ENCODE measurements at regions not wholly inside any gene's neighbourhood (a gene's known extent, or its start where the extent isn't known, plus 50 kb on each side); places are given as distances from the start of the nearest gene placed in this dataset.

GRCh38 chr5:175284806-175285205, 159.2 kb downstream of the DRD1 start:
- H3K36me3 ChIP-seq (ENCODE audit: insufficient read depth, low read length), result no peaks in the 10 kb centered on the region
- no peak overlapping the region for H3K4me3 ChIP-seq (ENCODE audit: low read length)
- H3K27ac ChIP-seq (ENCODE audit: low read depth, low read length), result no peak overlapping the region
- no peaks in the 10 kb centered on the region for H3K9me3 ChIP-seq (ENCODE audit: insufficient read depth, low read depth, low read length)
- H3K27me3 ChIP-seq (ENCODE audit: insufficient read depth, low read length), result no peaks in the 10 kb centered on the region
- no peaks in the 10 kb centered on the region for H3K4me1 ChIP-seq (ENCODE audit: insufficient read depth, low read length)
- H3K9ac ChIP-seq (ENCODE audit: low read depth, low read length), result no peak overlapping the region
- 95% methylated on average over 2 of the region's 2 CpGs for WGBS

DNA sequence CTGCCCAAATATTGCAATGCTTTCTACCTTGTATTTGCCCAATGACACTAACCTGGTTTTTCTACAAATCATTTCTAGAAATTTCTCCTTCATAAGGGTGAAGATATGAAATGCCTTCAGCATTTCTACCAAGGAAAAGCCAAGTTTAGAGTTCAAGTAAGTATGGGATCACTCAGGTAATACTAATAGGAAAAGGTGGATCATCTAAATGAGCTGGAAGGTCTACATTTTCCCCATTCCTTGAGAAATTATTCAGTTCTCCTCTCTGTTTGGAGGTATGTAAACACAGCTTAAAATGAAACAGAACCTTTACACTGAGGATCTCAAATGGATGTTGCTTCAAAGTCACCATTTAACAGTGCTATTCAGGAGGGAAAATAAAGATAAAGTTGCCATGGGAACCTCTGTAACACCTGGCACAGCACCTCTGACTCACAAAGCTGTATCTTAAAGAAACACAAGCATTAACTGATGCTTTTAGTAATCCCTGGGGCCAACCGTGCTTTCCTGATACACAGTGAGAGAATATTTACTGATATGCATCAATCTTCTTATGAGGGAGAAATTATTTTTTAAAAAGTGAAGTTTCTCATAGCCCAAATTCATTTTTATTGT, 161.3 kb downstream of the DRD1 start:
- no peaks in the 10 kb centered on the region for H3K27me3 ChIP-seq (ENCODE audit: insufficient read depth, low read length)
- H3K4me3 ChIP-seq (ENCODE audit: low read length), result no peak overlapping the region
- no peak overlapping the region for H3K27ac ChIP-seq (ENCODE audit: low read depth, low read length)
- H3K9ac ChIP-seq (ENCODE audit: low read depth, low read length), result no peak overlapping the region
- H3K4me1 ChIP-seq (ENCODE audit: insufficient read depth, low read length), result no peaks in the 10 kb centered on the region
- H3K36me3 ChIP-seq (ENCODE audit: insufficient read depth, low read length), result no peaks in the 10 kb centered on the region
- WGBS, result 60% methylated on average over 1 of the region's 1 CpG
- no peaks in the 10 kb centered on the region for H3K9me3 ChIP-seq (ENCODE audit: insufficient read depth, low read depth, low read length)

- no peaks in the 10 kb centered on the region for H3K36me3 ChIP-seq (ENCODE audit: insufficient read depth, low read length)
- WGBS, result 94% methylated on average over 1 of the region's 2 CpGs
- H3K4me3 ChIP-seq (ENCODE audit: low read length), result no peak overlapping the region
- no peaks in the 10 kb centered on the region for H3K9me3 ChIP-seq (ENCODE audit: insufficient read depth, low read depth, low read length)
- no peak overlapping the region for H3K9ac ChIP-seq (ENCODE audit: low read depth, low read length)
- H3K27me3 ChIP-seq (ENCODE audit: insufficient read depth, low read length), result no peaks in the 10 kb centered on the region
- H3K4me1 ChIP-seq (ENCODE audit: insufficient read depth, low read length), result no peaks in the 10 kb centered on the region
- no peak overlapping the region for H3K27ac ChIP-seq (ENCODE audit: low read depth, low read length)
Measured at GRCh38 chr5:175281714-175282113, 162.3 kb downstream of the DRD1 start.

DNA sequence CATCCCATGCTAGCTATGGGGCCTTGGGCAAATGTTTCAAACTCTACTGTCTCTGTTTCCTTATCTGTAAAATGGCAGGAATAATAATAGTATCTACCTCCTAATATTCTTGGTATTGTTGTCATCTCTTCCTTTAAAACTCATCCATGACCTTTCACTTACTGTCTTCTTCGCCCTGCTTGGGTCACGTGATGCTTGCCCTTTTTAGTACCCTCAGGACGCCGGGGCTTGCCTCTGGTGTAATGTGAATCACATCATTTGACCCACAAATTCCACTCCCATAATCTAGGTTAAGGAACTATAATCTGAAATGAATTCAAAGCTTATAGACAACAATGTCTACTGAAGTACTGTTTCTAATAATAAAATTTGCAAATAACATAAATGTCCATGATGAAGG, 162.7 kb downstream of the DRD1 start:
- Histone ChIP-seq H3K9ac (ENCODE audit: low read depth, low read length) (no peak overlapping the region), H3K4me3 (ENCODE audit: low read length) (no peak overlapping the region), H3K9me3 (ENCODE audit: insufficient read depth, low read depth, low read length) (no peaks in the 10 kb centered on the region), H3K27me3 (ENCODE audit: insufficient read depth, low read length) (no peaks in the 10 kb centered on the region), H3K27ac (ENCODE audit: low read depth, low read length) (no peak overlapping the region), H3K4me1 (ENCODE audit: insufficient read depth, low read length) (no peaks in the 10 kb centered on the region), H3K36me3 (ENCODE audit: insufficient read depth, low read length) (no peaks in the 10 kb centered on the region)
- WGBS, result 96% methylated on average over 4 of the region's 4 CpGs

DNA sequence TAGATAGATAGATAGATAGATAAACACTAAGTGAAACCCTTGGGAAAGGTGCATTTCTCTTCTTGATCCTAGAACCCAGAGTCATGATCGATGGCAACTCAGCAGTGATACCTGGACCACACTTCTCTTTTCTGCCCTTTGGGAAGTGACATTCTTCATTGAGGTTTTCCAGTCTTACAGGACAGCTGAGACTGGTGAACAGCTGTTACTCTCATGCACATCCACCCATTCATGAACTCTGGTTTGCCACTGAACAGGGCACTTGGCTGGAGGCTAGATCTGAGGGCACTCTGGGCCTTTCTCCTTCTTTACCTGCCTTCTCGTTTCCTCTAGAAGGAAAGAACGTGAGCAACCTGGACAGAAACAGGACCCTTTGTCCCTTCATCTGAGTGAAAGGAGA, 164.5 kb downstream of the DRD1 start:
- Histone ChIP-seq H3K9me3 (ENCODE audit: insufficient read depth, low read depth, low read length) (no peaks in the 10 kb centered on the region), H3K9ac (ENCODE audit: low read depth, low read length) (no peak overlapping the region), H3K27me3 (ENCODE audit: insufficient read depth, low read length) (no peaks in the 10 kb centered on the region), H3K4me1 (ENCODE audit: insufficient read depth, low read length) (no peaks in the 10 kb centered on the region), H3K36me3 (ENCODE audit: insufficient read depth, low read length) (no peaks in the 10 kb centered on the region), H3K27ac (ENCODE audit: low read depth, low read length) (no peak overlapping the region), H3K4me3 (ENCODE audit: low read length) (no peak overlapping the region)
- WGBS, result 85% methylated on average over 3 of the region's 3 CpGs

- WGBS, result 92% methylated on average over 5 of the region's 5 CpGs
- Histone ChIP-seq H3K36me3 (ENCODE audit: insufficient read depth, low read length) (no peaks in the 10 kb centered on the region), H3K27me3 (ENCODE audit: insufficient read depth, low read length) (no peaks in the 10 kb centered on the region), H3K4me3 (ENCODE audit: low read length) (no peak overlapping the region), H3K9me3 (ENCODE audit: insufficient read depth, low read depth, low read length) (no peaks in the 10 kb centered on the region), H3K4me1 (ENCODE audit: insufficient read depth, low read length) (no peaks in the 10 kb centered on the region), H3K27ac (ENCODE audit: low read depth, low read length) (no peak overlapping the region), H3K9ac (ENCODE audit: low read depth, low read length) (no peak overlapping the region)
Measured at GRCh38 chr5:175275748-175276147, 168.2 kb downstream of the DRD1 start.

GRCh38 chr5:175275097-175275496, 168.9 kb downstream of the DRD1 start:
- H3K9ac ChIP-seq (ENCODE audit: low read depth, low read length), result no peak overlapping the region
- H3K4me1 ChIP-seq (ENCODE audit: insufficient read depth, low read length), result no peaks in the 10 kb centered on the region
- no peaks in the 10 kb centered on the region for H3K9me3 ChIP-seq (ENCODE audit: insufficient read depth, low read depth, low read length)
- no peaks in the 10 kb centered on the region for H3K27me3 ChIP-seq (ENCODE audit: insufficient read depth, low read length)
- no peaks in the 10 kb centered on the region for H3K36me3 ChIP-seq (ENCODE audit: insufficient read depth, low read length)
- H3K4me3 ChIP-seq (ENCODE audit: low read length), result no peak overlapping the region
- WGBS, result 88% methylated on average over 4 of the region's 4 CpGs
- H3K27ac ChIP-seq (ENCODE audit: low read depth, low read length), result no peak overlapping the region

GRCh38 chr5:175274171-175274570, 169.8 kb downstream of the DRD1 start:
- no peaks in the 10 kb centered on the region for H3K27me3 ChIP-seq (ENCODE audit: insufficient read depth, low read length)
- no peak overlapping the region for H3K9ac ChIP-seq (ENCODE audit: low read depth, low read length)
- no peak overlapping the region for H3K4me3 ChIP-seq (ENCODE audit: low read length)
- H3K36me3 ChIP-seq (ENCODE audit: insufficient read depth, low read length), result no peaks in the 10 kb centered on the region
- no peaks in the 10 kb centered on the region for H3K9me3 ChIP-seq (ENCODE audit: insufficient read depth, low read depth, low read length)
- no peaks in the 10 kb centered on the region for H3K4me1 ChIP-seq (ENCODE audit: insufficient read depth, low read length)
- no peak overlapping the region for H3K27ac ChIP-seq (ENCODE audit: low read depth, low read length)

GRCh38 chr5:175264406-175264805, 179.6 kb downstream of the DRD1 start:
- 84% methylated on average over 2 of the region's 2 CpGs for WGBS
- Histone ChIP-seq H3K27ac (ENCODE audit: low read depth, low read length) (no peak overlapping the region), H3K9me3 (ENCODE audit: insufficient read depth, low read depth, low read length) (no peaks in the 10 kb centered on the region; the same call in 1 of the 2 replicates), H3K9ac (ENCODE audit: low read depth, low read length) (no peak overlapping the region), H3K27me3 (ENCODE audit: insufficient read depth, low read length) (no peaks in the 10 kb centered on the region), H3K4me1 (ENCODE audit: insufficient read depth, low read length) (no peaks in the 10 kb centered on the region), H3K36me3 (ENCODE audit: insufficient read depth, low read length) (no peaks in the 10 kb centered on the region), H3K4me3 (ENCODE audit: low read length) (no peak overlapping the region)

GRCh38 chr5:175263776-175264175, 180.2 kb downstream of the DRD1 start:
- Histone ChIP-seq H3K36me3 (ENCODE audit: insufficient read depth, low read length) (no peaks in the 10 kb centered on the region), H3K4me3 (ENCODE audit: low read length) (no peak overlapping the region), H3K27me3 (ENCODE audit: insufficient read depth, low read length) (no peaks in the 10 kb centered on the region), H3K4me1 (ENCODE audit: insufficient read depth, low read length) (no peaks in the 10 kb centered on the region), H3K9ac (ENCODE audit: low read depth, low read length) (no peak overlapping the region), H3K27ac (ENCODE audit: low read depth, low read length) (no peak overlapping the region), H3K9me3 (ENCODE audit: insufficient read depth, low read depth, low read length) (no peaks in the 10 kb centered on the region; the same call in 1 of the 2 replicates)
- WGBS, result 90% methylated on average over 2 of the region's 3 CpGs

- 86% methylated on average over 3 of the region's 4 CpGs for WGBS
- no peaks in the 10 kb centered on the region for H3K4me1 ChIP-seq (ENCODE audit: insufficient read depth, low read length)
- H3K27ac ChIP-seq (ENCODE audit: low read depth, low read length), result no peak overlapping the region
- no peak overlapping the region for H3K4me3 ChIP-seq (ENCODE audit: low read length)
- H3K36me3 ChIP-seq (ENCODE audit: insufficient read depth, low read length), result no peaks in the 10 kb centered on the region
- no peak overlapping the region for H3K9ac ChIP-seq (ENCODE audit: low read depth, low read length)
- H3K9me3 ChIP-seq (ENCODE audit: insufficient read depth, low read depth, low read length), result no peaks in the 10 kb centered on the region; the same call in 1 of the 2 replicates
- no peaks in the 10 kb centered on the region for H3K27me3 ChIP-seq (ENCODE audit: insufficient read depth, low read length)
Measured at GRCh38 chr5:175261526-175261925, 182.5 kb downstream of the DRD1 start.

DNA sequence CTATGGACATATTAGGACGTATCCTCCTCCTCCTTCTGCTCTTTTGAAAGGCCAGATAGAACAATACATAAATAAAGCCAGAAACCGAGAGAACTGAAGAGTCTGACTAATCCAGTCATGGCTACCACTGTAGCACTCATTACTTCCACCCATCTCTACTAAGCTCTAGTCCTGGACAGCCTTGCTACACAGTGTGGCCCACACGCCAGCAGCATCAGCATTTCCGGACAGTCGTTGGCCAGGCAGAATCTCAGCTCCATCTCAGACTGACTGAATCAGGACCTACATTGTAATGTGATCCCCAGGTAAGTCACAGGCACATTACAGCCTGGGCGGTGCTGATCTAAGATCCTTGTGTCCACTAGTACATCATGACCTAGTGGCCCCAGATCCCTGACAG, 182.9 kb downstream of the DRD1 start:
- no peak overlapping the region for H3K4me3 ChIP-seq (ENCODE audit: low read length)
- H3K9me3 ChIP-seq (ENCODE audit: insufficient read depth, low read depth, low read length), result no peaks in the 10 kb centered on the region; the same call in 1 of the 2 replicates
- H3K27ac ChIP-seq (ENCODE audit: low read depth, low read length), result no peak overlapping the region
- no peak overlapping the region for H3K9ac ChIP-seq (ENCODE audit: low read depth, low read length)
- 89% methylated on average over 6 of the region's 6 CpGs for WGBS
- H3K27me3 ChIP-seq (ENCODE audit: insufficient read depth, low read length), result no peaks in the 10 kb centered on the region
- no peaks in the 10 kb centered on the region for H3K4me1 ChIP-seq (ENCODE audit: insufficient read depth, low read length)
- no peaks in the 10 kb centered on the region for H3K36me3 ChIP-seq (ENCODE audit: insufficient read depth, low read length)

Measured in HUES64 (cell line).